Chondrocyte (in vitro differentiated cells): ENCODE measurements at regions not wholly inside any gene's neighbourhood (a gene's known extent, or its start where the extent isn't known, plus 50 kb on each side); places are given as distances from the start of the nearest gene placed in this dataset.

Experiments
- DNase-seq: peaks from one replicate; pipeline ENCODE4 v3.0.0; 2021; ENCODE audit warnings: mixed read lengths, low spot score
- H3K27ac Mint-ChIP-seq: one replicate; pipeline ENCODE4 v1.8.0; 2021; ENCODE audit warnings: mild to moderate bottlenecking, moderate library complexity, mixed read lengths; ENCODE audit not compliant: unreplicated experiment
- H3K27me3 Mint-ChIP-seq: 2 replicates; pipeline ENCODE4 v1.8.0; 2021; ENCODE audit warnings: low read depth, mixed read lengths
- H3K36me3 Mint-ChIP-seq: 2 replicates; pipeline ENCODE4 v1.8.0; 2021; ENCODE audit warnings: low read depth, mixed read lengths
- H3K4me1 Mint-ChIP-seq: 2 replicates; pipeline ENCODE4 v1.8.0; 2021; ENCODE audit warnings: low read depth, mild to moderate bottlenecking, mixed read lengths
- H3K4me3 Mint-ChIP-seq: one replicate; pipeline ENCODE4 v1.8.0; 2021; ENCODE audit warnings: mild to moderate bottlenecking, moderate library complexity, mixed read lengths; ENCODE audit not compliant: unreplicated experiment
- H3K9me3 Mint-ChIP-seq: 2 replicates; pipeline ENCODE4 v1.8.0; 2021; ENCODE audit warnings: low read depth, mixed read lengths
- CTCF ChIP-seq: fragments of 200-600 bp; sonication (generic); IDR thresholded peaks from 2 replicates; pipeline ENCODE4 v1.5.0; 2021; ENCODE audit warnings: antibody characterized with exemption, mild to moderate bottlenecking, moderate library complexity

GRCh38 chr5:15131909-15132308 lies 260.3 kb upstream of the ANKH start:
- Mint-ChIP-seq H3K27ac (no peak overlapping the region), H3K4me3 (no peak overlapping the region), H3K36me3 (no peaks in the 10 kb centered on the region), H3K4me1 (peaks cover 3% of the 10 kb centered on the region), H3K27me3 (peaks cover 16% of the 10 kb centered on the region), H3K9me3 (peaks cover 24% of the 10 kb centered on the region)
- no peak for DNase-seq
- TF ChIP-seq CTCF, result no peak

GRCh38 chr5:15124871-15125568 lies 253.4 kb upstream of the ANKH start:
- peaks cover 8% of the 10 kb centered on the region for H3K27me3 Mint-ChIP-seq
- peaks cover 19% of the 10 kb centered on the region for H3K9me3 Mint-ChIP-seq
- H3K27ac Mint-ChIP-seq, result no peak overlapping the region
- H3K36me3 Mint-ChIP-seq, result no peaks in the 10 kb centered on the region
- no peak for TF ChIP-seq CTCF
- no peak overlapping the region for H3K4me3 Mint-ChIP-seq
- H3K4me1 Mint-ChIP-seq, result no peaks in the 10 kb centered on the region
- DNase-seq, result no peak

GRCh38 chr5:15124461-15124860 lies 252.9 kb upstream of the ANKH start:
- Mint-ChIP-seq H3K4me3 (no peak overlapping the region), H3K27me3 (peaks cover 6% of the 10 kb centered on the region), H3K36me3 (no peaks in the 10 kb centered on the region), H3K9me3 (peaks cover 14% of the 10 kb centered on the region), H3K27ac (no peak overlapping the region), H3K4me1 (no peaks in the 10 kb centered on the region)
- no peak for TF ChIP-seq CTCF
- no peak for DNase-seq

- no peak overlapping the region for H3K4me3 Mint-ChIP-seq
- no peak overlapping the region for H3K27ac Mint-ChIP-seq
- H3K9me3 Mint-ChIP-seq, result peaks cover 7% of the 10 kb centered on the region
- no peaks in the 10 kb centered on the region for H3K36me3 Mint-ChIP-seq
- no peaks in the 10 kb centered on the region for H3K4me1 Mint-ChIP-seq
- DNase-seq, result no peak
- TF ChIP-seq CTCF, result no peak
- peaks cover 13% of the 10 kb centered on the region for H3K27me3 Mint-ChIP-seq
These were observed 246.1 kb upstream of the ANKH start for GRCh38 chr5:15117688-15118087.

- Mint-ChIP-seq H3K27me3 (peaks cover 13% of the 10 kb centered on the region), H3K9me3 (peaks cover 7% of the 10 kb centered on the region), H3K27ac (no peak overlapping the region), H3K4me1 (no peaks in the 10 kb centered on the region), H3K36me3 (no peaks in the 10 kb centered on the region), H3K4me3 (no peak overlapping the region)
- no peak for TF ChIP-seq CTCF
- no peak for DNase-seq
These were observed 245.4 kb upstream of the ANKH start for GRCh38 chr5:15116996-15117395.
